IMR-90 (cell line): ENCODE measurements at regions not wholly inside any gene's neighbourhood (a gene's known extent, or its start where the extent isn't known, plus 50 kb on each side); places are given as distances from the start of the nearest gene placed in this dataset.

Source experiments
- ATAC-seq: fragments of 200-7000 bp; cut with Tn5 transposase; 2 replicates; pipeline ENCODE4 v1.9.1; 2020; ENCODE audit warnings: low read depth, mild to moderate bottlenecking, moderate library complexity
- BruUV-seq: library from RNA; stranded (reverse); fragments of 400-500 nt; replicated peaks from 2 replicates; lab custom pipeline; 2021; lab: Mats Ljungman, UMichigan
- CTCF ChIA-PET: fragments of 300-600 bp; formaldehyde crosslinking; extraction: SDS; loops from one replicate; lab custom pipeline; 2021; ENCODE audit warnings: antibody characterized with exemption; lab: Yijun Ruan, JAX
- POLR2A ChIA-PET: fragments of 300-600 bp; sonication (Branson Sonifier 250); formaldehyde crosslinking; loops from one replicate; lab custom pipeline; 2022; ENCODE audit warnings: antibody characterized with exemption; ENCODE audit not compliant: unreplicated experiment; lab: Charles Lee
- DNase-seq: peaks from one replicate; pipeline ENCODE4 v3.0.0; 2013
- H2AFZ ChIP-seq: replicated peaks from 2 replicates; pipeline ENCODE3; 2013; ENCODE audit warnings: low read length, mild to moderate bottlenecking; ENCODE audit not compliant: poor library complexity
- H2AK5ac ChIP-seq: 2 replicates; pipeline ENCODE4 v1.6.1; 2013; ENCODE audit warnings: low read depth, low read length, inconsistent platforms
- H2AK9ac ChIP-seq: replicated peaks from 2 replicates; pipeline ENCODE3; 2013; ENCODE audit warnings: mild to moderate bottlenecking, low read depth, low read length, moderate library complexity; ENCODE audit not compliant: poor library complexity
- H2BK120ac ChIP-seq: 2 replicates; pipeline ENCODE4 v1.6.1; 2013; ENCODE audit warnings: low read depth, low read length, inconsistent platforms
- H2BK15ac ChIP-seq: 3 replicates; pipeline ENCODE4 v1.6.1; 2013; ENCODE audit warnings: low read depth, low read length, inconsistent platforms
- H2BK20ac ChIP-seq: 2 replicates; pipeline ENCODE4 v1.6.1; 2013; ENCODE audit warnings: low read depth, mild to moderate bottlenecking, inconsistent platforms, low read length, moderate library complexity
- H2BK5ac ChIP-seq: 2 replicates; pipeline ENCODE4 v1.6.1; 2013; ENCODE audit warnings: mild to moderate bottlenecking, low read depth, low read length, inconsistent platforms; ENCODE audit not compliant: poor library complexity, severe bottlenecking
- H3K14ac ChIP-seq: replicated peaks from 2 replicates; pipeline ENCODE4 v1.6.1; 2013; ENCODE audit warnings: low read depth, low read length, inconsistent platforms
- H3K18ac ChIP-seq: 2 replicates; pipeline ENCODE4 v1.6.1; 2013; ENCODE audit warnings: low read depth, low read length, control low read depth
- H3K23ac ChIP-seq: 2 replicates; pipeline ENCODE4 v1.6.1; 2013; ENCODE audit warnings: low read depth, low read length, inconsistent platforms
- H3K27ac ChIP-seq: 2 replicates; pipeline ENCODE4 v1.5.1; 2013; ENCODE audit warnings: mild to moderate bottlenecking, control low read depth, low read length; ENCODE audit not compliant: insufficient read depth
- H3K27me3 ChIP-seq: 2 replicates; pipeline ENCODE4 v1.6.1; 2013; ENCODE audit warnings: low read length; ENCODE audit not compliant: control insufficient read depth, insufficient read depth
- H3K36me3 ChIP-seq: 2 replicates; pipeline ENCODE4 v1.6.1; 2013; ENCODE audit warnings: low read length, mixed read lengths; ENCODE audit not compliant: control insufficient read depth, insufficient read depth
- H3K4ac ChIP-seq: 2 replicates; pipeline ENCODE4 v1.6.1; 2013; ENCODE audit warnings: low read depth, low read length, inconsistent platforms
- H3K4me1 ChIP-seq: 2 replicates; pipeline ENCODE4 v1.6.1; 2013; ENCODE audit warnings: low read length, mixed read lengths; ENCODE audit not compliant: control insufficient read depth, insufficient read depth
- H3K4me2 ChIP-seq: 2 replicates; pipeline ENCODE4 v1.6.1; 2013; ENCODE audit warnings: low read depth, mild to moderate bottlenecking, control low read depth, low read length, moderate library complexity
- H3K4me3 ChIP-seq: 2 replicates; pipeline ENCODE4 v1.5.1; 2013; ENCODE audit warnings: low read depth, mild to moderate bottlenecking, control low read depth, low read length, moderate library complexity; ENCODE audit not compliant: insufficient read depth
- H3K56ac ChIP-seq: 2 replicates; pipeline ENCODE4 v1.6.1; 2013; ENCODE audit warnings: low read length, inconsistent platforms; ENCODE audit not compliant: insufficient read depth; ENCODE audit errors: extremely low read depth
- H3K79me1 ChIP-seq, 2 experiments: 2 replicates each; pipeline ENCODE4 v1.6.1; 2013; ENCODE audit warnings: low read length in 2 of 2, inconsistent platforms in 1 of 2, low read depth in 1 of 2
- H3K9ac ChIP-seq: 2 replicates; pipeline ENCODE4 v1.6.1; 2013; ENCODE audit warnings: low read depth, low read length, control low read depth
- H3K9me1 ChIP-seq: 2 replicates; pipeline ENCODE4 v1.6.1; 2013; ENCODE audit warnings: low read length, inconsistent platforms; ENCODE audit not compliant: insufficient read depth
- H3K9me3 ChIP-seq: 2 replicates; pipeline ENCODE4 v1.6.1; 2013; ENCODE audit warnings: low read length; ENCODE audit not compliant: control insufficient read depth, insufficient read depth
- H4K20me1 ChIP-seq: 2 replicates; pipeline ENCODE4 v1.6.1; 2013; ENCODE audit warnings: low read length, inconsistent platforms; ENCODE audit not compliant: insufficient read depth
- H4K5ac ChIP-seq: 2 replicates; pipeline ENCODE4 v1.6.1; 2013; ENCODE audit warnings: mild to moderate bottlenecking, low read depth, low read length, control low read depth
- H4K8ac ChIP-seq, 2 experiments: 2 replicates each; pipeline ENCODE4 v1.6.1; 2013; ENCODE audit warnings: low read depth in 2 of 2, low read length in 2 of 2, control low read depth in 1 of 2, inconsistent platforms in 1 of 2
- H4K91ac ChIP-seq: 2 replicates; pipeline ENCODE4 v1.6.1; 2013; ENCODE audit warnings: low read depth, low read length, inconsistent platforms; ENCODE audit not compliant: insufficient read depth
- BHLHE40 ChIP-seq: fragments of 150-350 bp; IDR thresholded peaks from 2 replicates; pipeline ENCODE4 v1.6.1; 2016; ENCODE audit warnings: mild to moderate bottlenecking, low read depth, low read length
- CEBPB ChIP-seq: IDR thresholded peaks from 2 replicates; pipeline ENCODE4 v1.6.1; 2012; ENCODE audit warnings: low read depth, low read length, improper control_type of control experiment
- CHD1 ChIP-seq: IDR thresholded peaks from 2 replicates; pipeline ENCODE4 v1.6.1; 2012; ENCODE audit warnings: low read depth, low read length, improper control_type of control experiment
- FOS ChIP-seq: fragments of 150-350 bp; IDR thresholded peaks from 2 replicates; pipeline ENCODE4 v1.6.1; 2016; ENCODE audit warnings: low read depth, low read length
- MAFK ChIP-seq: IDR thresholded peaks from 2 replicates; pipeline ENCODE4 v1.6.1; 2012; ENCODE audit warnings: low read depth, low read length, improper control_type of control experiment
- MAZ ChIP-seq: IDR thresholded peaks from 2 replicates; pipeline ENCODE4 v1.6.1; 2012; ENCODE audit warnings: low read depth, mild to moderate bottlenecking, low read length, improper control_type of control experiment, moderate library complexity, borderline replicate concordance
- MXI1 ChIP-seq: IDR thresholded peaks from 2 replicates; pipeline ENCODE4 v1.6.1; 2012; ENCODE audit warnings: low read depth, mild to moderate bottlenecking, low read length, moderate library complexity, borderline replicate concordance
- NFE2L2 ChIP-seq: fragments of 150-350 bp; IDR thresholded peaks from 2 replicates; pipeline ENCODE4 v1.6.1; 2016; ENCODE audit warnings: low read depth, mild to moderate bottlenecking, low read length
- POLR2A ChIP-seq: IDR thresholded peaks from 2 replicates; pipeline ENCODE4 v1.6.1; 2012; ENCODE audit warnings: mild to moderate bottlenecking, low read depth, low read length
- RAD21 ChIP-seq: IDR thresholded peaks from 2 replicates; pipeline ENCODE4 v1.6.1; 2012; ENCODE audit warnings: low read length, improper control_type of control experiment
- RCOR1 ChIP-seq: IDR thresholded peaks from 2 replicates; pipeline ENCODE4 v1.6.1; 2012; ENCODE audit warnings: mild to moderate bottlenecking, low read length, improper control_type of control experiment; ENCODE audit not compliant: insufficient replicate concordance
- RFX5 ChIP-seq: IDR thresholded peaks from 2 replicates; pipeline ENCODE4 v1.8.0; 2012; ENCODE audit warnings: low read depth, mild to moderate bottlenecking, low read length, moderate library complexity
- SMC3 ChIP-seq: fragments of 150-350 bp; IDR thresholded peaks from 2 replicates; pipeline ENCODE4 v1.6.1; 2016; ENCODE audit warnings: low read depth, mild to moderate bottlenecking, antibody characterized with exemption, low read length, moderate library complexity
- WGBS, 2 experiments: methylation state at CpG; one replicate each; pipeline versions ENCODE4 v1.1.5 to v1.1.7; 2013; ENCODE audit warnings: missing lambda C conversion rate in 2 of 2; ENCODE audit not compliant: insufficient read length in 1 of 2; ENCODE audit errors: extremely low coverage in 2 of 2; 5-methylcytosine and 5-hydroxymethylcytosine counted together
- dilution Hi-C: fragments of 300-500 bp; cut with HindIII; formaldehyde crosslinking; loops from one replicate; pipeline ENCODE4 v1.14.3; 2018; ENCODE audit warnings: low sequenced_read_pairs; ENCODE audit not compliant: unreplicated experiment
- in situ Hi-C: fragments of 300-500 bp; cut with MboI; formaldehyde crosslinking; loops from 3 replicates; pipeline ENCODE4 v1.14.3; 2019; ENCODE audit warnings: low sequenced_read_pairs, inconsistent platforms, mixed read lengths
- intact Hi-C: fragments of 100-400 bp; cut with micrococcal nuclease; formaldehyde crosslinking; loops from 2 replicates; pipeline ENCODE4 v1.10.0; 2022
- TF ChIP-seq, protein P1 (sequence below): conservative IDR thresholded peaks from 2 replicates; pipeline ENCODE4 v1.5.1; 2012; ENCODE audit warnings: mild to moderate bottlenecking, low read depth, low read length, improper control_type of control experiment
- TF ChIP-seq, protein P2 (sequence below): fragments of 150-350 bp; IDR thresholded peaks from 2 replicates; pipeline ENCODE4 v1.6.1; 2016; ENCODE audit warnings: low read depth, mild to moderate bottlenecking, low read length, moderate library complexity, borderline replicate concordance
- TF ChIP-seq, protein P3 (sequence below): fragments of 150-350 bp; IDR thresholded peaks from 2 replicates; pipeline ENCODE4 v1.6.1; 2017; ENCODE audit warnings: mild to moderate bottlenecking, antibody characterized with exemption, low read length, low read depth

DNA sequence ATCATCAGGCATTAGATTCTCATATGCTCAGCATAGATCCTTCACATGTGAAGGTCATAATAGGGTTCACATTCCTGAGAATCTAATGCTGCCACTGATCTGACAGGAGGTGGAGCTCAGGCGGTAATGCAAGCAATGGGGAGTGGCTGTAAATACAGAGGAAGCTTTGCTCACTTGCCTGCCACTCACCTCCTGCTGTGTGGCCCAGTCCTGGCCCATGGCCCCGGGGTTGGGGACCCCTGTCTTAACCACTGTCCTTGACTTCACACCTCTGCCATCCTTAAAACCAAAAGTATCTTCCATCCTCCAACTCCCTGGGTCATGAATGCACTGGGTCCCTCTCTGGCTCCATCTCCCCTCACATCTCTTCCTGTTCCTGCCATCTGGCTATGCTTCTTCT, 129.1 kb downstream of the HMX1 start:
- no peaks in the 10 kb centered on the region for H3K27me3 ChIP-seq
- ChIA-PET POLR2A (no interaction called here), CTCF (no interaction called here)
- no peak overlapping the region for H2AK9ac ChIP-seq
- no peak overlapping the region for H3K56ac ChIP-seq
- H3K4me2 ChIP-seq = no peak overlapping the region
- H2BK5ac ChIP-seq = no peak overlapping the region
- H3K18ac ChIP-seq = no peak overlapping the region
- H3K4me3 ChIP-seq = no peak overlapping the region
- in situ Hi-C loops (no loop called here), dilution Hi-C loops (no loop called here), intact Hi-C loops (no loop called here)
- H3K14ac ChIP-seq = no peak overlapping the region
- no peak overlapping the region for H3K4ac ChIP-seq
- H3K4me1 ChIP-seq = no peaks in the 10 kb centered on the region
- H3K23ac ChIP-seq = no peak overlapping the region
- no peaks in the 10 kb centered on the region for H3K36me3 ChIP-seq
- H3K9me3 ChIP-seq = peaks cover 12% of the 10 kb centered on the region
- H3K9me1 ChIP-seq = no peaks in the 10 kb centered on the region
- H2BK120ac ChIP-seq = no peak overlapping the region
- no peak overlapping the region for H3K9ac ChIP-seq
- no peaks in the 10 kb centered on the region for H4K20me1 ChIP-seq
- H3K27ac ChIP-seq = no peak overlapping the region
- H4K91ac ChIP-seq = no peak overlapping the region
- no peak overlapping the region for H2BK15ac ChIP-seq
- H2AK5ac ChIP-seq = no peak overlapping the region
- no peak overlapping the region for H2BK20ac ChIP-seq
- TF ChIP-seq FOS (no peak), MAZ (no peak), RFX5 (no peak), NFE2L2 (no peak), POLR2A (no peak), BHLHE40 (no peak), RAD21 (no peak), RCOR1 (no peak), CEBPB (no peak), SMC3 (no peak), MAFK (no peak), MXI1 (no peak), CHD1 (no peak)
- TF ChIP-seq, protein P1, sequence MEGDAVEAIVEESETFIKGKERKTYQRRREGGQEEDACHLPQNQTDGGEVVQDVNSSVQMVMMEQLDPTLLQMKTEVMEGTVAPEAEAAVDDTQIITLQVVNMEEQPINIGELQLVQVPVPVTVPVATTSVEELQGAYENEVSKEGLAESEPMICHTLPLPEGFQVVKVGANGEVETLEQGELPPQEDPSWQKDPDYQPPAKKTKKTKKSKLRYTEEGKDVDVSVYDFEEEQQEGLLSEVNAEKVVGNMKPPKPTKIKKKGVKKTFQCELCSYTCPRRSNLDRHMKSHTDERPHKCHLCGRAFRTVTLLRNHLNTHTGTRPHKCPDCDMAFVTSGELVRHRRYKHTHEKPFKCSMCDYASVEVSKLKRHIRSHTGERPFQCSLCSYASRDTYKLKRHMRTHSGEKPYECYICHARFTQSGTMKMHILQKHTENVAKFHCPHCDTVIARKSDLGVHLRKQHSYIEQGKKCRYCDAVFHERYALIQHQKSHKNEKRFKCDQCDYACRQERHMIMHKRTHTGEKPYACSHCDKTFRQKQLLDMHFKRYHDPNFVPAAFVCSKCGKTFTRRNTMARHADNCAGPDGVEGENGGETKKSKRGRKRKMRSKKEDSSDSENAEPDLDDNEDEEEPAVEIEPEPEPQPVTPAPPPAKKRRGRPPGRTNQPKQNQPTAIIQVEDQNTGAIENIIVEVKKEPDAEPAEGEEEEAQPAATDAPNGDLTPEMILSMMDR = no peak
- TF ChIP-seq, protein P2, sequence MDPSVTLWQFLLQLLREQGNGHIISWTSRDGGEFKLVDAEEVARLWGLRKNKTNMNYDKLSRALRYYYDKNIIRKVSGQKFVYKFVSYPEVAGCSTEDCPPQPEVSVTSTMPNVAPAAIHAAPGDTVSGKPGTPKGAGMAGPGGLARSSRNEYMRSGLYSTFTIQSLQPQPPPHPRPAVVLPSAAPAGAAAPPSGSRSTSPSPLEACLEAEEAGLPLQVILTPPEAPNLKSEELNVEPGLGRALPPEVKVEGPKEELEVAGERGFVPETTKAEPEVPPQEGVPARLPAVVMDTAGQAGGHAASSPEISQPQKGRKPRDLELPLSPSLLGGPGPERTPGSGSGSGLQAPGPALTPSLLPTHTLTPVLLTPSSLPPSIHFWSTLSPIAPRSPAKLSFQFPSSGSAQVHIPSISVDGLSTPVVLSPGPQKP = no peak
- TF ChIP-seq, protein P3, sequence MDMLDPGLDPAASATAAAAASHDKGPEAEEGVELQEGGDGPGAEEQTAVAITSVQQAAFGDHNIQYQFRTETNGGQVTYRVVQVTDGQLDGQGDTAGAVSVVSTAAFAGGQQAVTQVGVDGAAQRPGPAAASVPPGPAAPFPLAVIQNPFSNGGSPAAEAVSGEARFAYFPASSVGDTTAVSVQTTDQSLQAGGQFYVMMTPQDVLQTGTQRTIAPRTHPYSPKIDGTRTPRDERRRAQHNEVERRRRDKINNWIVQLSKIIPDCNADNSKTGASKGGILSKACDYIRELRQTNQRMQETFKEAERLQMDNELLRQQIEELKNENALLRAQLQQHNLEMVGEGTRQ = no peak
- ATAC-seq = no peak
- H3K79me1 ChIP-seq = no peaks in the 10 kb centered on the region
- H2AFZ ChIP-seq = no peak overlapping the region
- H4K8ac ChIP-seq = no peak overlapping the region
- WGBS, 2 experiments = no CpG with 5 or more reads among the region's 2 CpGs
- DNase-seq = no peak
- H4K5ac ChIP-seq = no peak overlapping the region
- no TSS peak for BruUV-seq
